ENCODE measurements at regions not wholly inside any gene's neighbourhood (a gene's known extent, or its start where the extent isn't known, plus 50 kb on each side); places are given as distances from the start of the nearest gene placed in this dataset.
"Not testable (repeated sequence)": the region's sequence is repeated elsewhere in the genome, so short reads cannot be mapped to it uniquely, and the experiment has no call there.

- not testable (repeated sequence) for H3K9ac ChIP-seq (ENCODE audit: low read depth, low read length)
These were observed 56.2 kb upstream of the TFPI start for GRCh38 chr2:187610450-187610849.

GRCh38 chr2:187612857-187613256 lies 58.6 kb upstream of the TFPI start:
- no peaks in the 10 kb centered on the region for H3K36me3 ChIP-seq (ENCODE audit: insufficient read depth, low read length)
- no peaks in the 10 kb centered on the region for H3K9me3 ChIP-seq (replicated peaks; ENCODE audit: low read length)
- H3K4me1 ChIP-seq (ENCODE audit: control insufficient read depth, insufficient read depth, low read length) = peaks cover 8% of the 10 kb centered on the region
- H3K27me3 ChIP-seq (ENCODE audit: control insufficient read depth, insufficient read depth, low read length) = no peaks in the 10 kb centered on the region
- no peak overlapping the region for H3K4me3 ChIP-seq (ENCODE audit: low read length)
- no peak overlapping the region for H3K4me2 ChIP-seq (ENCODE audit: low read length)
- no peak overlapping the region for H3K9ac ChIP-seq (ENCODE audit: low read depth, low read length)

More at GRCh38 chr2:187610450-187610849, 56.2 kb upstream of the TFPI start:
- not testable (repeated sequence) for H3K36me3 ChIP-seq (ENCODE audit: insufficient read depth, low read length); H3K9me3 ChIP-seq (replicated peaks; ENCODE audit: low read length); H3K4me1 ChIP-seq (ENCODE audit: control insufficient read depth, insufficient read depth, low read length); H3K4me2 ChIP-seq (ENCODE audit: low read length); H3K27me3 ChIP-seq (ENCODE audit: control insufficient read depth, insufficient read depth, low read length); H3K4me3 ChIP-seq (ENCODE audit: low read length)

GRCh38 chr2:187614756-187615155 lies 60.5 kb upstream of the TFPI start:
- Histone ChIP-seq H3K4me2 (ENCODE audit: low read length) (no peak overlapping the region), H3K27me3 (ENCODE audit: control insufficient read depth, insufficient read depth, low read length) (no peaks in the 10 kb centered on the region), H3K4me3 (ENCODE audit: low read length) (no peak overlapping the region), H3K4me1 (ENCODE audit: control insufficient read depth, insufficient read depth, low read length) (peaks cover 22% of the 10 kb centered on the region), H3K36me3 (ENCODE audit: insufficient read depth, low read length) (no peaks in the 10 kb centered on the region), H3K9ac (ENCODE audit: low read depth, low read length) (no peak overlapping the region), H3K9me3 (replicated peaks; ENCODE audit: low read length) (no peaks in the 10 kb centered on the region)

- Histone ChIP-seq H3K36me3 (ENCODE audit: insufficient read depth, low read length) (no peaks in the 10 kb centered on the region), H3K27me3 (ENCODE audit: control insufficient read depth, insufficient read depth, low read length) (no peaks in the 10 kb centered on the region), H3K4me2 (ENCODE audit: low read length) (no peak overlapping the region), H3K9ac (ENCODE audit: low read depth, low read length) (no peak overlapping the region), H3K9me3 (replicated peaks; ENCODE audit: low read length) (no peaks in the 10 kb centered on the region), H3K4me3 (ENCODE audit: low read length) (no peak overlapping the region), H3K4me1 (ENCODE audit: control insufficient read depth, insufficient read depth, low read length) (peaks cover 22% of the 10 kb centered on the region)
These were observed 61.1 kb upstream of the TFPI start for GRCh38 chr2:187615364-187615763.

GRCh38 chr2:187615902-187616301 lies 61.7 kb upstream of the TFPI start:
- H3K27me3 ChIP-seq (ENCODE audit: control insufficient read depth, insufficient read depth, low read length) = no peaks in the 10 kb centered on the region
- no peak overlapping the region for H3K9ac ChIP-seq (ENCODE audit: low read depth, low read length)
- H3K9me3 ChIP-seq (replicated peaks; ENCODE audit: low read length) = no peaks in the 10 kb centered on the region

GRCh38 chr2:187617120-187617519 lies 62.9 kb upstream of the TFPI start:
- no peak overlapping the region for H3K9ac ChIP-seq (ENCODE audit: low read depth, low read length)
- no peaks in the 10 kb centered on the region for H3K36me3 ChIP-seq (ENCODE audit: insufficient read depth, low read length)
- H3K4me2 ChIP-seq (ENCODE audit: low read length) = no peak overlapping the region
- no peak overlapping the region for H3K4me3 ChIP-seq (ENCODE audit: low read length)
- H3K4me1 ChIP-seq (ENCODE audit: control insufficient read depth, insufficient read depth, low read length) = peaks cover 22% of the 10 kb centered on the region
- no peaks in the 10 kb centered on the region for H3K9me3 ChIP-seq (replicated peaks; ENCODE audit: low read length)
- H3K27me3 ChIP-seq (ENCODE audit: control insufficient read depth, insufficient read depth, low read length) = no peaks in the 10 kb centered on the region

More at GRCh38 chr2:187615902-187616301, 61.7 kb upstream of the TFPI start:
- Histone ChIP-seq H3K4me1 (ENCODE audit: control insufficient read depth, insufficient read depth, low read length) (peaks cover 22% of the 10 kb centered on the region), H3K4me2 (ENCODE audit: low read length) (no peak overlapping the region), H3K36me3 (ENCODE audit: insufficient read depth, low read length) (no peaks in the 10 kb centered on the region), H3K4me3 (ENCODE audit: low read length) (no peak overlapping the region)

- no peak overlapping the region for H3K4me2 ChIP-seq (ENCODE audit: low read length)
- H3K4me3 ChIP-seq (ENCODE audit: low read length) = no peak overlapping the region
- H3K27me3 ChIP-seq (ENCODE audit: control insufficient read depth, insufficient read depth, low read length) = no peaks in the 10 kb centered on the region
- H3K9me3 ChIP-seq (replicated peaks; ENCODE audit: low read length) = no peaks in the 10 kb centered on the region
- no peak overlapping the region for H3K9ac ChIP-seq (ENCODE audit: low read depth, low read length)
- peaks cover 22% of the 10 kb centered on the region for H3K4me1 ChIP-seq (ENCODE audit: control insufficient read depth, insufficient read depth, low read length)
- H3K36me3 ChIP-seq (ENCODE audit: insufficient read depth, low read length) = no peaks in the 10 kb centered on the region
These were observed 63.7 kb upstream of the TFPI start for GRCh38 chr2:187617905-187618304.

GRCh38 chr2:187618813-187619212 lies 64.6 kb upstream of the TFPI start:
- H3K9me3 ChIP-seq (replicated peaks; ENCODE audit: low read length) = no peaks in the 10 kb centered on the region
- no peaks in the 10 kb centered on the region for H3K36me3 ChIP-seq (ENCODE audit: insufficient read depth, low read length)
- H3K27me3 ChIP-seq (ENCODE audit: control insufficient read depth, insufficient read depth, low read length) = no peaks in the 10 kb centered on the region
- no peak overlapping the region for H3K9ac ChIP-seq (ENCODE audit: low read depth, low read length)
- peaks cover 22% of the 10 kb centered on the region for H3K4me1 ChIP-seq (ENCODE audit: control insufficient read depth, insufficient read depth, low read length)
- H3K4me2 ChIP-seq (ENCODE audit: low read length) = peak overlapping the region; percentile 34
- no peak overlapping the region for H3K4me3 ChIP-seq (ENCODE audit: low read length)

- Histone ChIP-seq H3K9me3 (replicated peaks; ENCODE audit: low read length) (no peaks in the 10 kb centered on the region), H3K9ac (ENCODE audit: low read depth, low read length) (no peak overlapping the region), H3K4me3 (ENCODE audit: low read length) (no peak overlapping the region), H3K36me3 (ENCODE audit: insufficient read depth, low read length) (no peaks in the 10 kb centered on the region), H3K27me3 (ENCODE audit: control insufficient read depth, insufficient read depth, low read length) (no peaks in the 10 kb centered on the region), H3K4me2 (ENCODE audit: low read length) (no peak overlapping the region), H3K4me1 (ENCODE audit: control insufficient read depth, insufficient read depth, low read length) (no peaks in the 10 kb centered on the region)
These were observed 72.9 kb upstream of the TFPI start for GRCh38 chr2:187627153-187627552.

- H3K27me3 ChIP-seq (ENCODE audit: control insufficient read depth, insufficient read depth, low read length); H3K36me3 ChIP-seq (ENCODE audit: insufficient read depth, low read length); H3K4me3 ChIP-seq (ENCODE audit: low read length); H3K9ac ChIP-seq (ENCODE audit: low read depth, low read length); H3K4me2 ChIP-seq (ENCODE audit: low read length); H3K9me3 ChIP-seq (replicated peaks; ENCODE audit: low read length); H3K4me1 ChIP-seq (ENCODE audit: control insufficient read depth, insufficient read depth, low read length): not testable (repeated sequence)
These were observed 82.6 kb upstream of the TFPI start for GRCh38 chr2:187636731-187637391.

- not testable (repeated sequence) for H3K27me3 ChIP-seq (ENCODE audit: control insufficient read depth, insufficient read depth, low read length); H3K9ac ChIP-seq (ENCODE audit: low read depth, low read length); H3K36me3 ChIP-seq (ENCODE audit: insufficient read depth, low read length); H3K4me1 ChIP-seq (ENCODE audit: control insufficient read depth, insufficient read depth, low read length); H3K4me2 ChIP-seq (ENCODE audit: low read length); H3K9me3 ChIP-seq (replicated peaks; ENCODE audit: low read length); H3K4me3 ChIP-seq (ENCODE audit: low read length)
These were observed 83.1 kb upstream of the TFPI start for GRCh38 chr2:187637392-187637740.

- H3K9ac ChIP-seq (ENCODE audit: low read depth, low read length); H3K27me3 ChIP-seq (ENCODE audit: control insufficient read depth, insufficient read depth, low read length); H3K36me3 ChIP-seq (ENCODE audit: insufficient read depth, low read length); H3K4me1 ChIP-seq (ENCODE audit: control insufficient read depth, insufficient read depth, low read length); H3K9me3 ChIP-seq (replicated peaks; ENCODE audit: low read length); H3K4me2 ChIP-seq (ENCODE audit: low read length); H3K4me3 ChIP-seq (ENCODE audit: low read length): not testable (repeated sequence)
These were observed 83.5 kb upstream of the TFPI start for GRCh38 chr2:187637771-187638170.
